KMS-11 (cell line): ENCODE measurements at regions not wholly inside any gene's neighbourhood (a gene's known extent, or its start where the extent isn't known, plus 50 kb on each side); places are given as distances from the start of the nearest gene placed in this dataset.

Source experiments
- H2AFZ ChIP-seq: fragments of 200-600 bp; sonication (generic); 2 replicates; pipeline ENCODE4 v1.6.1; 2016; ENCODE audit warnings: antibody characterized with exemption, mixed run types, low read depth
- H3K27ac ChIP-seq: fragments of 200-600 bp; sonication (generic); 2 replicates; pipeline ENCODE4 v1.6.1; 2016; ENCODE audit warnings: mild to moderate bottlenecking, mixed run types
- H3K27me3 ChIP-seq: fragments of 200-600 bp; sonication (generic); 2 replicates; pipeline ENCODE4 v1.6.1; 2017; ENCODE audit warnings: mild to moderate bottlenecking, low read depth, mixed run types, moderate library complexity; ENCODE audit not compliant: insufficient read depth
- H3K36me3 ChIP-seq: fragments of 200-600 bp; sonication (generic); 2 replicates; pipeline ENCODE4 v1.6.1; 2017; ENCODE audit warnings: mild to moderate bottlenecking, mixed run types; ENCODE audit not compliant: insufficient read depth
- H3K4me1 ChIP-seq: fragments of 200-600 bp; sonication (generic); 2 replicates; pipeline ENCODE4 v1.6.1; 2016; ENCODE audit warnings: mild to moderate bottlenecking, low read depth, mixed run types; ENCODE audit not compliant: poor library complexity, severe bottlenecking
- H3K4me2 ChIP-seq: fragments of 200-600 bp; sonication (generic); 2 replicates; pipeline ENCODE4 v1.7.0; 2016; ENCODE audit warnings: mild to moderate bottlenecking, mixed run types
- H3K4me3 ChIP-seq: fragments of 200-600 bp; sonication (generic); IDR thresholded peaks from 2 replicates; pipeline ENCODE4 v1.6.1; 2017; ENCODE audit warnings: low read depth, low read length, mixed read lengths; ENCODE audit not compliant: insufficient read depth
- H3K79me2 ChIP-seq: fragments of 200-600 bp; sonication (generic); 2 replicates; pipeline ENCODE4 v1.6.1; 2016; ENCODE audit warnings: low read depth, mixed run types; ENCODE audit not compliant: insufficient read depth
- H3K9ac ChIP-seq: fragments of 200-600 bp; sonication (generic); 2 replicates; pipeline ENCODE4 v1.6.1; 2016; ENCODE audit warnings: mild to moderate bottlenecking, mixed run types
- H4K20me1 ChIP-seq: fragments of 200-600 bp; sonication (generic); 2 replicates; pipeline ENCODE4 v1.6.1; 2016; ENCODE audit warnings: mild to moderate bottlenecking, mixed run types; ENCODE audit not compliant: insufficient read depth
- CTCF ChIP-seq: fragments of 200-600 bp; sonication (generic); conservative IDR thresholded peaks from 2 replicates; pipeline ENCODE4 v1.6.1; 2017; ENCODE audit warnings: low read depth, mild to moderate bottlenecking, antibody characterized with exemption, low read length, moderate library complexity, mixed read lengths

GRCh38 chr6:115817161-115817560, 243.5 kb downstream of the FRK start:
- Histone ChIP-seq H3K27me3 (no peaks in the 10 kb centered on the region), H3K9ac (no peak overlapping the region), H3K4me2 (no peak overlapping the region), H2AFZ (no peak overlapping the region), H3K27ac (no peak overlapping the region), H3K36me3 (no peaks in the 10 kb centered on the region), H3K4me3 (no peak overlapping the region), H3K79me2 (no peaks in the 10 kb centered on the region), H4K20me1 (no peaks in the 10 kb centered on the region), H3K4me1 (no peaks in the 10 kb centered on the region)
- no peak for TF ChIP-seq CTCF

DNA sequence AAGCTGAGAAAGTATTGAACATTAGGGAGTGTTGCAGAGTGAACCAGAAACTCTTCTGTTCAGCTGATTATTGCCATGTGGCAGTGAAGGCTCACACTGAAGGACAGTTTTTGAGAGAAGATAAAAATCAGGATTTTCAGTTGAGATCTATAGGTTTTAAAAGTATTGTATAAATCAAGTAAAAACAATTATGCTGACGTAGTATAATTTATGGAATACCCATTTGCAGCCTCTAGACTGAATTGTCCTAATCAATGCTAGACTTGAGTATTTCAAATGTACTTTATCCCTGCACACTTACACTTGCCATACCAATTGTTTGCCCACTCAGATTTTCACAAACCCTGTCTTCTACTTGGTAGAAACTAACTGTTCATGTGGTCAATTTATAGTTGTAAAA, 245.8 kb downstream of the FRK start:
- Histone ChIP-seq H4K20me1 (no peaks in the 10 kb centered on the region), H2AFZ (no peak overlapping the region), H3K79me2 (no peaks in the 10 kb centered on the region), H3K27ac (no peak overlapping the region), H3K27me3 (no peaks in the 10 kb centered on the region), H3K36me3 (no peaks in the 10 kb centered on the region), H3K4me2 (no peak overlapping the region), H3K4me3 (no peak overlapping the region), H3K4me1 (no peaks in the 10 kb centered on the region), H3K9ac (no peak overlapping the region)
- no peak for TF ChIP-seq CTCF

DNA sequence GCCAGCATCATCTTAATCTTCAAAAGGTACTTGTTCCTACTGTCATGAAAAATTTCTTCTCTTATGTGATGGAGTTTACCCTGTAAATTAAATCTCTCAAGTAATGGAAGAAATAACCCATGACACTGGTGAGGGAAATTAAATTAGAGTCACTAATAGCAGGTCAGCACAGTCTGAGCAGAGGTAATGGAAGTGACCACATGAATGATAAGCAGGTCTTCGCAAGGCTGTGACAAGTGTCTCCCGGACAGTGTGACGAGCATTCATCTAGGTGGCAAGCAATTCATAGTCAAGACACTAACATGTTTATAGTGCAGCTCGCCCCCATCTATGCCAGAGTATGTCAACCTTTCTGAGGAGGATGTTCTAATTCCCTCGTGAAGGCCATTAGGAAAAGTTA, 249.2 kb downstream of the FRK start:
- Histone ChIP-seq H2AFZ (no peak overlapping the region), H3K27ac (no peak overlapping the region), H3K9ac (no peak overlapping the region), H4K20me1 (no peaks in the 10 kb centered on the region), H3K4me2 (no peak overlapping the region), H3K27me3 (no peaks in the 10 kb centered on the region), H3K4me1 (no peaks in the 10 kb centered on the region), H3K4me3 (no peak overlapping the region), H3K79me2 (no peaks in the 10 kb centered on the region), H3K36me3 (no peaks in the 10 kb centered on the region)
- TF ChIP-seq CTCF, result no peak

- Histone ChIP-seq H4K20me1 (no peaks in the 10 kb centered on the region), H3K27ac (no peak overlapping the region), H3K36me3 (no peaks in the 10 kb centered on the region), H2AFZ (no peak overlapping the region), H3K4me1 (no peaks in the 10 kb centered on the region), H3K4me3 (no peak overlapping the region), H3K79me2 (no peaks in the 10 kb centered on the region), H3K9ac (no peak overlapping the region), H3K4me2 (no peak overlapping the region), H3K27me3 (no peaks in the 10 kb centered on the region)
- no peak for TF ChIP-seq CTCF
These were observed 262.5 kb downstream of the FRK start for GRCh38 chr6:115798229-115798628.

- H3K27me3 ChIP-seq, result no peaks in the 10 kb centered on the region
- no peaks in the 10 kb centered on the region for H3K36me3 ChIP-seq
- no peak overlapping the region for H2AFZ ChIP-seq
- H3K4me3 ChIP-seq, result no peak overlapping the region
- H3K79me2 ChIP-seq, result no peaks in the 10 kb centered on the region
- no peaks in the 10 kb centered on the region for H3K4me1 ChIP-seq
- H4K20me1 ChIP-seq, result no peaks in the 10 kb centered on the region
- TF ChIP-seq CTCF, result no peak
- H3K27ac ChIP-seq, result no peak overlapping the region
- no peak overlapping the region for H3K9ac ChIP-seq
- H3K4me2 ChIP-seq, result no peak overlapping the region
These were observed 263.9 kb downstream of the FRK start for GRCh38 chr6:115796829-115797228.
